Endothelial cell of umbilical vein (primary cell): ENCODE measurements at regions not wholly inside any gene's neighbourhood (a gene's known extent, or its start where the extent isn't known, plus 50 kb on each side); places are given as distances from the start of the nearest gene placed in this dataset.

ENCODE experiments used
- BruUV-seq: library from RNA; stranded (reverse); fragments of 400-500 nt; replicated peaks from 2 replicates; lab custom pipeline; 2021; lab: Mats Ljungman, UMichigan
- CTCF ChIA-PET: fragments of 300-600, 350-600 bp; sonication (Branson Sonifier 250); formaldehyde crosslinking; loops from one replicate; lab custom pipeline; 2021; ENCODE audit warnings: antibody characterized with exemption, inconsistent platforms; lab: Charles Lee
- POLR2A ChIA-PET: fragments of 300-600, 350-600 bp; sonication (Branson Sonifier 250); formaldehyde crosslinking; loops from one replicate; lab custom pipeline; 2021; ENCODE audit warnings: antibody characterized with exemption, inconsistent platforms; lab: Charles Lee
- DNase-seq: peaks from one replicate; pipeline ENCODE4 v3.0.0-alpha.2; 2011; ENCODE audit warnings: low read depth, low spot score
- FAIRE-seq: peaks from 2 replicates; lab custom pipeline; 2011; peaks lifted over from hg19 to GRCh38; lab: Jason Lieb, UNC
- H2AFZ ChIP-seq: 2 replicates; pipeline ENCODE4 v1.6.0; 2012; ENCODE audit warnings: low read depth, low read length, control low read depth, inconsistent platforms
- H3K27ac ChIP-seq: 2 replicates; pipeline ENCODE4 v1.5.1; 2011; ENCODE audit warnings: low read depth, mild to moderate bottlenecking, control low read depth, low read length, moderate library complexity; ENCODE audit not compliant: insufficient read depth
- H3K27me3 ChIP-seq, 2 experiments: 2 replicates each; pipeline versions ENCODE4 v1.6.0 to v1.6.1; 2011; ENCODE audit warnings: low read length in 2 of 2, mixed read lengths in 1 of 2; ENCODE audit not compliant: control insufficient read depth in 2 of 2, insufficient read depth in 2 of 2
- H3K36me3 ChIP-seq, 2 experiments: 2 replicates in 1 of 2; 3 replicates in 1 of 2; pipeline ENCODE4 v1.5.1; 2011; ENCODE audit warnings: low read length in 2 of 2, mild to moderate bottlenecking in 1 of 2, moderate library complexity in 1 of 2; ENCODE audit not compliant: control insufficient read depth in 2 of 2, insufficient read depth in 2 of 2; ENCODE audit errors: extremely low read depth in 1 of 2
- H3K4me1 ChIP-seq: 3 replicates; pipeline ENCODE4 v1.5.1; 2011; ENCODE audit warnings: mild to moderate bottlenecking, low read length; ENCODE audit not compliant: control insufficient read depth, insufficient read depth; ENCODE audit errors: extremely low read depth
- H3K4me2 ChIP-seq: 2 replicates; pipeline ENCODE4 v1.6.1; 2011; ENCODE audit warnings: low read length, control low read depth, mixed read lengths; ENCODE audit not compliant: insufficient read depth
- H3K4me3 ChIP-seq, 3 experiments: fragments of 200-600 bp in 1 of 3; sonication (generic), shearing (Covaris generic) in 1 of 3; replicated peaks in 1 of 3; 2 replicates each; pipeline ENCODE4 v1.5.1; 2011 to 2016; ENCODE audit warnings: control low read depth in 3 of 3, low read length in 3 of 3, mild to moderate bottlenecking in 2 of 3, inconsistent platforms in 1 of 3, low read depth in 1 of 3, moderate library complexity in 1 of 3; ENCODE audit not compliant: insufficient read depth in 1 of 3
- H3K79me2 ChIP-seq: 2 replicates; pipeline ENCODE4 v1.6.0; 2012; ENCODE audit warnings: low read length, inconsistent platforms; ENCODE audit not compliant: control insufficient read depth, insufficient read depth
- H3K9ac ChIP-seq: replicated peaks from 2 replicates; pipeline ENCODE3; 2011; ENCODE audit warnings: low read length, control low read depth; ENCODE audit not compliant: insufficient read depth; ENCODE audit errors: extremely low read depth
- H3K9me1 ChIP-seq: replicated peaks from 3 replicates; pipeline ENCODE4 v1.6.0; 2011; ENCODE audit warnings: mild to moderate bottlenecking, low read length; ENCODE audit not compliant: control insufficient read depth, insufficient read depth; ENCODE audit errors: extremely low read depth
- H3K9me3 ChIP-seq: replicated peaks from 2 replicates; pipeline ENCODE4 v1.5.1; 2012; ENCODE audit warnings: low read length, inconsistent platforms; ENCODE audit not compliant: control insufficient read depth, insufficient read depth
- H4K20me1 ChIP-seq: replicated peaks from 2 replicates; pipeline ENCODE3; 2011; ENCODE audit warnings: mild to moderate bottlenecking, low read length; ENCODE audit not compliant: control insufficient read depth, insufficient read depth; ENCODE audit errors: extremely low read depth
- CTCF ChIP-seq, 2 donors: IDR thresholded peaks; 1 replicate in 1 of 2; 2 replicates in 1 of 2; pipeline ENCODE4 v1.5.1; 2011; ENCODE audit warnings: low read length in 2 of 2, mild to moderate bottlenecking in 2 of 2, moderate library complexity in 2 of 2, control low read depth in 1 of 2, inconsistent platforms in 1 of 2, low read depth in 1 of 2; ENCODE audit not compliant: insufficient read depth in 1 of 2; ENCODE audit errors: extremely low read depth in 1 of 2
- EZH2 ChIP-seq: IDR thresholded peaks from 2 replicates; pipeline ENCODE4 v1.6.1; 2012; ENCODE audit warnings: borderline replicate concordance, low read depth, mild to moderate bottlenecking, moderate library complexity, low read length, inconsistent platforms; ENCODE audit not compliant: severe bottlenecking
- FOS ChIP-seq: IDR thresholded peaks from 2 replicates; pipeline ENCODE4 v1.6.1; 2011; ENCODE audit warnings: mild to moderate bottlenecking, low read length, moderate library complexity, borderline replicate concordance; ENCODE audit not compliant: insufficient read depth
- JUN ChIP-seq: IDR thresholded peaks from 2 replicates; pipeline ENCODE4 v1.6.1; 2011; ENCODE audit warnings: borderline replicate concordance, low read depth; ENCODE audit not compliant: insufficient read length, insufficient read depth
- MYC ChIP-seq: IDR thresholded peaks from one replicate; pipeline ENCODE4 v1.6.1; 2011; ENCODE audit warnings: mild to moderate bottlenecking, low read depth, low read length
- POLR2A ChIP-seq: IDR thresholded peaks from 2 replicates; pipeline ENCODE4 v1.6.1; 2012; ENCODE audit warnings: low read depth, mild to moderate bottlenecking, control low read depth, low read length
- POLR2AphosphoS5 ChIP-seq: IDR thresholded peaks from 2 replicates; pipeline ENCODE4 v1.6.1; 2012; ENCODE audit warnings: low read depth, mild to moderate bottlenecking, control low read depth, low read length, moderate library complexity; ENCODE audit not compliant: insufficient read depth
- dilution Hi-C: fragments of 300-500 bp; cut with MboI; formaldehyde crosslinking; loops from one replicate; pipeline ENCODE4 v1.15.0; 2019; ENCODE audit warnings: low sequenced_read_pairs; ENCODE audit not compliant: extremely low pct_ligation_motif_present
- intact Hi-C: fragments of 100-400 bp; cut with micrococcal nuclease; formaldehyde crosslinking; loops from one replicate; pipeline ENCODE4 v1.10.0; 2022
- TF ChIP-seq, protein P1 (sequence below): IDR thresholded peaks from 2 replicates; pipeline ENCODE4 v1.6.1; 2011; ENCODE audit not compliant: insufficient read depth, insufficient read length

DNA sequence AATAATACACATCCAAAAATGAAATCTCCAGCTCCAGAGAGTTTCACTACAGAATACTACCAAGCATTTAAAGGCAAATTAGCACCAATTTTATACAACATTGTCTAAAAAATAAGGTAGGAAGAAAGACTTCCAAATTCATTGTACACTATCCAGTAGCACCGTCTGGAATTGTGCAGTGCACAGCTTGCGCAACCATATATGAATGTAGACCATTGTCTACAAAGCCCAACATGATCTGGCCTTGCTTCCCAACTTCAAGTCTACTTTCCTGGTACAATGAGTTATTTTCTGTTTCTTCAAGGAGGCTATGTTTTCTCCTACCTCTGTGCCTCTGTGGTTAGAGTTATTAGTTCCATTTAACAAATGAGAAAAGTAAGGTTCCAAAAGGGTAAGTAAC, 115.4 kb upstream of the FOXK1 start:
- Histone ChIP-seq H2AFZ (no peak overlapping the region), H3K9me1 (no peaks in the 10 kb centered on the region), H3K79me2 (no peaks in the 10 kb centered on the region), H3K36me3 (no peaks in the 10 kb centered on the region), H3K27me3 (no peaks in the 10 kb centered on the region), H4K20me1 (no peaks in the 10 kb centered on the region), H3K4me3 (no peak overlapping the region), H3K4me2 (no peak overlapping the region), H3K9ac (no peak overlapping the region), H3K4me1 (no peaks in the 10 kb centered on the region), H3K9me3 (no peaks in the 10 kb centered on the region), H3K27ac (no peak overlapping the region)
- TF ChIP-seq FOS (no peak), POLR2AphosphoS5 (no peak)
- TF ChIP-seq, protein P1, sequence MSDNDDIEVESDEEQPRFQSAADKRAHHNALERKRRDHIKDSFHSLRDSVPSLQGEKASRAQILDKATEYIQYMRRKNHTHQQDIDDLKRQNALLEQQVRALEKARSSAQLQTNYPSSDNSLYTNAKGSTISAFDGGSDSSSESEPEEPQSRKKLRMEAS = no peak
- dilution Hi-C loops = no loop called here
- FAIRE-seq (no peak), DNase-seq (no peak)
- BruUV-seq = no TSS peak
- intact Hi-C loops = no loop called here
- ChIA-PET CTCF (no interaction called here), POLR2A (no interaction called here)

DNA sequence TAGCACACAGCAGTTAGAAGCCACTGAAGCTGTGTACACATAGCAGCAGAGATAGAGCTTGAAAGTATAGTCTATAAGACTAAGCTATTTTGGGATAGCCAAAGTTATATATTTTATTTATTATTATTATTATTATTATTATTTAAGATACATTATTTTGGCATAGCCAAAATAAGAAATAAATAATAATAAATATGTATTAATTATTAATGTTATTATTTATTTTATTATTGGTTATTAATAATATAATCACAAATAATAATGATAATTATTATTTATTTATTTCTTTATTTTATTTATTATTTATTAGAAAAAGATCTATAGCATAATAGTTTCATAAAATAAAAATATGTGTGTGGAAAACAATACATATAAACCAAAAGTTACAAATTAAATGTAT, 107.2 kb upstream of the FOXK1 start:
- BruUV-seq = no TSS peak
- Histone ChIP-seq H3K9ac (no peak overlapping the region), H3K9me1 (no peaks in the 10 kb centered on the region), H3K27ac (no peak overlapping the region), H3K4me3 (no peak overlapping the region), H3K9me3 (no peaks in the 10 kb centered on the region), H3K36me3 (no peaks in the 10 kb centered on the region), H3K79me2 (no peaks in the 10 kb centered on the region), H3K27me3 (no peaks in the 10 kb centered on the region), H2AFZ (no peak overlapping the region), H3K4me1 (no peaks in the 10 kb centered on the region), H4K20me1 (no peaks in the 10 kb centered on the region), H3K4me2 (no peak overlapping the region)
- TF ChIP-seq JUN (no peak), POLR2A (no peak), CTCF (IDR thresholded peaks at IDR 0.05; ENCODE audit: extremely low read depth in 1 of 2, insufficient read depth in 1 of 2, low read depth in 1 of 2, low read length in 2 of 2) (no peak), FOS (no peak), MYC (no peak), POLR2AphosphoS5 (no peak), EZH2 (no peak)
- TF ChIP-seq, protein P1 = no peak
- ChIA-PET CTCF (no interaction called here), POLR2A (no interaction called here)
- no peak for FAIRE-seq
- DNase-seq = no peak
- dilution Hi-C loops = no loop called here
- intact Hi-C loops = no loop called here
